VCaP (cell line): ENCODE measurements at regions not wholly inside any gene's neighbourhood (a gene's known extent, or its start where the extent isn't known, plus 50 kb on each side); places are given as distances from the start of the nearest gene placed in this dataset.
"Not testable (repeated sequence)": the region's sequence is repeated elsewhere in the genome, so short reads cannot be mapped to it uniquely, and the experiment has no call there.

Experiments used
- H3K27ac ChIP-seq: fragments of 450-650 bp; 2 replicates; pipeline ENCODE4 v1.5.1; 2017
- TF ChIP-seq, protein P1 (sequence below): fragments of 450-650 bp; conservative IDR thresholded peaks from 2 replicates; pipeline ENCODE4 v1.5.1; 2017; ENCODE audit warnings: mild to moderate bottlenecking, moderate library complexity

DNA sequence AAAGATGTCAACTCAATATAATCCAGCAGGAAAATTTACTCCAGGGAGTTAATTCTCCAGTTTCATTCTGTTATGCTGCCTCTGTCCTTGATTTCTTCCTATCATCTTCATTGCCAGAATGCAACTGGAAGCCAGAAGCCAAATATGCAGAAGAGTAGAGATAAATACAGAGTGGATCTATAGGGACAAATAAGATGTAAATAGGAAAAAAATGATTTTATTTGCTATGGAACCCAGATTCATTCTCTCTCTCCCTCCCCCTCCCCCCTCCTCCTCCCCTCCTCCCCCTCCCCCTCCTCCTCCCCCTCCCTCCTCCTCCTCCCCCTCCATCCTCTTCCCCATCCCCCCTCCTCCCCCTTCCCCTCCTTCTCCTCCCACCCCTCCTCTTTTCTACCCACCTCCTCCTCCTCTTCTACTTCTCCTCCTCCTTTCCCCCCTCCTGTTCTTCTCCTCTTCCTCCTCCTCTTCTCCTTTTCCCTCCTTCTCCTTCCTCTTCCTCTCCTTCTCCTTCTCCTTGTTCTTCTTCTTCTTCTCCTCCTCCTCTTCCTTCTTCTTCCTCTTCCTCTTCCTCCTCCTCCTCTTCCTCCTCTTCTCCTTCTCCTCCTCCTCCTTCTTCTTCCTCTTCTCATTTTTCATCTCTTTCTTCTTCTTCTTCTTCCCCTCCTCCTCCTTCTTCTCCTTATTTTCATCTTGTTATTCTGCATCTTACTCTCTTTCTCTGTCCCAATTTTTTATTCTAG lies 306.4 kb downstream of the NUF2 start:
- TF ChIP-seq, protein P1, sequence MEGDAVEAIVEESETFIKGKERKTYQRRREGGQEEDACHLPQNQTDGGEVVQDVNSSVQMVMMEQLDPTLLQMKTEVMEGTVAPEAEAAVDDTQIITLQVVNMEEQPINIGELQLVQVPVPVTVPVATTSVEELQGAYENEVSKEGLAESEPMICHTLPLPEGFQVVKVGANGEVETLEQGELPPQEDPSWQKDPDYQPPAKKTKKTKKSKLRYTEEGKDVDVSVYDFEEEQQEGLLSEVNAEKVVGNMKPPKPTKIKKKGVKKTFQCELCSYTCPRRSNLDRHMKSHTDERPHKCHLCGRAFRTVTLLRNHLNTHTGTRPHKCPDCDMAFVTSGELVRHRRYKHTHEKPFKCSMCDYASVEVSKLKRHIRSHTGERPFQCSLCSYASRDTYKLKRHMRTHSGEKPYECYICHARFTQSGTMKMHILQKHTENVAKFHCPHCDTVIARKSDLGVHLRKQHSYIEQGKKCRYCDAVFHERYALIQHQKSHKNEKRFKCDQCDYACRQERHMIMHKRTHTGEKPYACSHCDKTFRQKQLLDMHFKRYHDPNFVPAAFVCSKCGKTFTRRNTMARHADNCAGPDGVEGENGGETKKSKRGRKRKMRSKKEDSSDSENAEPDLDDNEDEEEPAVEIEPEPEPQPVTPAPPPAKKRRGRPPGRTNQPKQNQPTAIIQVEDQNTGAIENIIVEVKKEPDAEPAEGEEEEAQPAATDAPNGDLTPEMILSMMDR: no peak

DNA sequence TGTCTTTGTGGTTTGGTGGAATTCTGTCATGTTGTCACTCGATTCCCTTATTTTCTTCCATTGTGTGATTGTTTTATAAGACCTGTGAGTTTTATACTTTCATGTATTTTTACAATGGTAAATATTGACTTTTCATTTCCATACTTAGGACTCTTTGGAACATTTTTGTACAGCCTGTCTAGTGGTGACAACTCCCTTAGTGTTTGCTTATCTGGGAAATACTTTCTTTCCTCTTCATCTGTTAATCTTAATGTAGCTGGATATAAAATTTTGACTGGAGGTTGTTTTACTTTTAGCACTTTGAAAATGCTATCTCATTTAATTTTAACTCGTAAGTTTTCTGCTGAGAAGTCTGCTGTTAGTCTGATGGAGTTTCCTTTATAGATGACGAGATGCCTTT lies 310.5 kb downstream of the NUF2 start:
- no peak overlapping the region for H3K27ac ChIP-seq
- TF ChIP-seq, protein P1: no peak

More for the DNA sequence above, 306.4 kb downstream of the NUF2 start:
- H3K27ac ChIP-seq: no peak overlapping the region

DNA sequence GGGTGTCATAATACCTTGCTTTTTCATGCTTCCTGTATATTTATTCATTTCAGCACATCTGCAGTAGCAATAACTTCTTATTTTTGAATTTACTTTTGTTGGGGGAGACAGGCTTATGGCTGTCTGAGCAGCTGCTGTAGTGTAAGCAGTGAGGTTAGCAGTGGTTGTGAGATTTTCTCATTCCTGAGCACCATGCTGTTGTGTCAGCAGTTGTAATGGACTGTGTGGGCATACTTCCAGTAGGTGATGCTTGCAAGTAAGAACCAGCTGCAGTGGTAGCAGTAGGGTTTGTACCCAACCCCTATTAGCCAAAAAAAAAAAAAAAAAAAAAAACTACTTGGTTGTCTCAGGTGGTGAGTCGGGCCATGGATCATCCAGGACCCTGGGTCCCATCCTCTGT lies 311.6 kb downstream of the NUF2 start:
- TF ChIP-seq, protein P1: no peak
- H3K27ac ChIP-seq: no peak overlapping the region

DNA sequence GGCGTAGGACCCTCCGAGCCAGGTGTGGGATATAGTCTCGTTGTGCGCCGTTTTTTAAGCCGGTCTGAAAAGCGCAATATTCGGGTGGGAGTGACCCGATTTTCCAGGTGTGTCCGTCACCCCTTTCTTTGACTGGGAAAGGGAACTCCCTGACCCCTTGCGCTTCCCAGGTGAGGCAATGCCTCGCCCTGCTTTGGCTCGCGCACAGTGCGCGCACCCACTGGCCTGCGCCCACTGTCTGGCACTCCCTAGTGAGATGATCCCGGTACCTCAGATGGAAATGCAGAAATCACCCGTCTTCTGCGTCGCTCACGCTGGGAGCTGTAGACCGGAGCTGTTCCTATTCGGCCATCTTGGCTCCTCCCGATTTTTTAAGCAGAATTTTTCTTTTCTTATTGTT lies 323.9 kb downstream of the NUF2 start:
- H3K27ac ChIP-seq: not testable (repeated sequence)

DNA sequence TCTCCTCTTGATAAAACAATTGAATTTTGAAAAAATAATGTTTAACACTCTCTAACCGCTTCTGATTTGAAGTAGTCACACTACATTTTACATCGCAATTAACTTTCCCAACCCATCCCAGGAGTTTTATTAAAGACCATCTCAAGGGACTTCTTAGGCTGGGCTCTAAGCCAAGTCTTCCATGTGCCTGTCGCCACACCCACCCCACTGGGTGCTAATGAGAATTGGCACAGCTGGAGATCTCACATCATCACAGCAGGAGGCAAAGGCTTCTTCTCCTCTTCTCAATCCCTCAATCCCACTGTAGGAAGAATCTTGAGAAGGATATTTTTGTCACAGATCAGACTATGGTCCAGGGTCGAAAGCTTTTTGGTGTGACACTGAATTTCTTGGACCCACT lies 328.9 kb downstream of the NUF2 start:
- TF ChIP-seq, protein P1: no peak
- H3K27ac ChIP-seq: no peak overlapping the region

DNA sequence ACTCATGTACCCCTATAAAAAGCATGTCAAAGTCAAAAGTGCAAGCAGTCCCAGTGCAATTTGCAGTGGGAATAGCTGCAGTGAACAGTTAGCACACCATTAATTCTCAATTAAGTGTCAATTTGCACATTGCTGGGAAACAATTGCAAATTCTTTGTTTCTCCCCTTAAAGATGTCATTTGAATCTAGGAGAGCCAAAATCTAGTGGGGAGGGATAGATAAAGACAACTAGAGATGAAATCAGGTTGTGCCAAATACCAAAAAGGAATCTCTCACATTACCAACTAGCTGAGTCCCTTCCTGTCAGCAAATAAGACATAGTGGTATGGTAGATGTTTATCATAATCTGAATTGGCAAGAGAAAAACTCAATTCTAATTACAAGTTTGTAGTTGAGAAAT lies 330.7 kb downstream of the NUF2 start:
- no peak overlapping the region for H3K27ac ChIP-seq
- TF ChIP-seq, protein P1: no peak

DNA sequence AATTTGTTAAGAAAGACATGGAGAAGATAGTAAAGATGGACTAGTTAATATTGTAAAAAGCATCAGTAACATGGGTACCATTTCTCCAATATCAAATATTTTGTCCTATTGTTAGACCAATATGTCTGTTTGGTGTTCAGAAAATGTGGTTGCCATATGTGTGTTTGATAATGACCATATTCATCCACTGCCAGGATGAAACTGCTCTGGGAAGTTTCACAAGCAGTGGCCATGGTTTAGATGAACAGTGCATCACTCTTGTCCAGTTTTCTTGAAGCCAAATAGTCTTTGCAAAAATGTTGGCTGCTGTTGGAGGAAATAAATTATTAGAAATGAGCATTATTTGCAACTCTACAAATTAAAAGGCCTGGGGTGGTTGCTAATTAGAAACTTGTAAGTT lies 333.8 kb downstream of the NUF2 start:
- H3K27ac ChIP-seq: no peak overlapping the region
- TF ChIP-seq, protein P1: no peak

DNA sequence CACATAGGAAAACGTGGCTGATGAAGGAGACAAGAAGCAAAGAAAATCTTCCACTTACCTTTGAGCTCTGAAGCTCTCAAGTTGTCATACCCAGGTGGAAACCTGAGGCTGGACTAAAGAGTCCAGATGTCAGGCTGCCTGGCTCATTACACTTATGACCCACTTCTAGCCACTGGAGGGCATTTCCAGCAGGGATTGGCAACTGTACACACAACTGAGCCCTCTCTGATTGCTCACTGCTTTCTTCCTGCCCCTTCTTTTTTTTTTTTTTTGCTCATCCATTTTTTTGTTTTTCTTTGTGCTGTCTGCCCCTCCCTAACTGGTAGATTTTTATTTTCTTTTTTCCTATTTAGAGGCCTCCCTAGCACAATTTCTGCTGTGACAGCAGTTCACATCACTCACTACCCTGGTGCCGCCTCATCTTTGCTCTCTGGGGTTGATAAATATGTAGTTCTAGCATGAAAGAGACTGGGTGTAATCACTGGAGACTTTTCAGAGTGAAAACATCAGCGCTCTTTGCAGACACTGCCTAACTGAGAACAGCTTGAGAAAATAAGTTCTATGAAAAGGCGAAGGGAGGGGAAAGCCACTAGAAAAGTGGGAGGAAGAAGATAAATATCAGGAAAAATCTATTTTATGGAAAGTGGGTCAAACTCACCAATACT lies 334.5 kb downstream of the NUF2 start:
- TF ChIP-seq, protein P1: no peak
- no peak overlapping the region for H3K27ac ChIP-seq
